Right lobe of liver (tissue), 4 donors: ENCODE measurements at regions not wholly inside any gene's neighbourhood (a gene's known extent, or its start where the extent isn't known, plus 50 kb on each side); places are given as distances from the start of the nearest gene placed in this dataset.

Experiments
- CTCF ChIP-seq, 4 donors: fragments of 200-600 bp in 3 of 4; fragments of 450-650 bp in 1 of 4; IDR thresholded peaks; one replicate each; pipeline versions ENCODE4 v1.5.1 to v1.8.0; 2016 to 2022; ENCODE audit warnings: antibody characterized with exemption in 4 of 4, mild to moderate bottlenecking in 2 of 4
- POLR2A ChIP-seq: fragments of 450-650 bp; IDR thresholded peaks from one replicate; pipeline ENCODE4 v1.6.1; 2017; ENCODE audit warnings: antibody characterized with exemption, mild to moderate bottlenecking
- donor health status: DM: no; HTN: no; CAD: no.
- donor health status: DM: no; HTN: no; CAD: no.
- donor health status: DM: no; HTN: yes; CAD: no.

- TF ChIP-seq CTCF (IDR thresholded peaks at IDR 0.05), result no peak
- TF ChIP-seq POLR2A, result no peak
Observed at GRCh38 chrX:63835361-63835760, 50.3 kb upstream of the ARHGEF9 start.
